GM12878 (cell line): ENCODE measurements at regions not wholly inside any gene's neighbourhood (a gene's known extent, or its start where the extent isn't known, plus 50 kb on each side); places are given as distances from the start of the nearest gene placed in this dataset.

Source experiments
- ATAC-seq: fragments of 200-7000 bp; cut with Tn5 transposase; 3 replicates; pipeline ENCODE4 v1.9.1; 2020; ENCODE audit warnings: mild to moderate bottlenecking, moderate library complexity
- BruUV-seq: library from RNA; stranded (reverse); fragments of 400-500 nt; replicated peaks from 2 replicates; lab custom pipeline; 2021; lab: Mats Ljungman, UMichigan
- CTCF ChIA-PET: fragments of 300-600 bp; sonication (Branson Sonifier 250); formaldehyde crosslinking; extraction: SDS; loops from one replicate; lab custom pipeline; 2021; ENCODE audit warnings: inconsistent platforms; lab: Yijun Ruan, JAX
- POLR2A ChIA-PET: fragments of 350-600 bp; formaldehyde crosslinking; extraction: SDS; loops from one replicate; lab custom pipeline; 2021; ENCODE audit warnings: inconsistent platforms; lab: Charles Lee
- RAD21 ChIA-PET: fragments of 300-600 bp; sonication (Branson Sonifier 250); formaldehyde crosslinking; loops from one replicate; lab custom pipeline; 2023; ENCODE audit warnings: antibody characterized with exemption; ENCODE audit not compliant: unreplicated experiment; lab: Charles Lee
- SMC1A ChIA-PET: fragments of 300-600 bp; sonication (Branson Sonifier 250); formaldehyde crosslinking; loops from one replicate; lab custom pipeline; 2023; ENCODE audit not compliant: unreplicated experiment, uncharacterized antibody; lab: Charles Lee
- DNase-seq: peaks from one replicate; pipeline ENCODE4 v3.0.0-alpha.2; 2011; ENCODE audit warnings: low read depth, low spot score
- FAIRE-seq: peaks from 3 replicates; lab custom pipeline; 2011; peaks lifted over from hg19 to GRCh38; lab: Jason Lieb, UNC
- H2AFZ ChIP-seq: 2 replicates; pipeline ENCODE4 v1.6.0; 2011; ENCODE audit warnings: low read depth, low read length, control low read depth; ENCODE audit not compliant: control insufficient read depth
- H3K27ac ChIP-seq: 2 replicates; pipeline ENCODE4 v1.5.1; 2011; ENCODE audit warnings: control low read depth; ENCODE audit not compliant: control insufficient read depth, insufficient read depth
- H3K27me3 ChIP-seq, 2 experiments: replicated peaks in 1 of 2; 2 replicates each; pipeline versions ENCODE4 v1.6.0 to v1.6.1; 2011; ENCODE audit warnings: low read length in 1 of 2; ENCODE audit not compliant: control insufficient read depth in 2 of 2, insufficient read depth in 2 of 2
- H3K36me3 ChIP-seq, 2 experiments: 2 replicates each; pipeline ENCODE4 v1.5.1; 2011; ENCODE audit warnings: low read length in 1 of 2; ENCODE audit not compliant: control insufficient read depth in 2 of 2, insufficient read depth in 2 of 2
- H3K4me1 ChIP-seq: 2 replicates; pipeline ENCODE4 v1.6.1; 2011; ENCODE audit warnings: mild to moderate bottlenecking, low read length, moderate library complexity, mixed read lengths; ENCODE audit not compliant: control insufficient read depth, insufficient read depth
- H3K4me2 ChIP-seq: 2 replicates; pipeline ENCODE4 v1.6.0; 2011; ENCODE audit warnings: control low read depth; ENCODE audit not compliant: control insufficient read depth, insufficient read depth
- H3K4me3 ChIP-seq: fragments of 200-600 bp; sonication (generic); 2 replicates; pipeline ENCODE4 v1.5.1; 2016
- H3K79me2 ChIP-seq: 2 replicates; pipeline ENCODE4 v1.6.0; 2011; ENCODE audit warnings: low read length; ENCODE audit not compliant: control insufficient read depth, insufficient read depth
- H3K9ac ChIP-seq: 2 replicates; pipeline ENCODE4 v1.8.0; 2011; ENCODE audit warnings: low read length, control low read depth, mixed read lengths; ENCODE audit not compliant: control insufficient read depth, insufficient read depth
- H3K9me3 ChIP-seq: replicated peaks from 3 replicates; pipeline ENCODE4 v1.5.1; 2011; ENCODE audit warnings: mild to moderate bottlenecking, low read length; ENCODE audit not compliant: control insufficient read depth, insufficient read depth
- H4K20me1 ChIP-seq: 2 replicates; pipeline ENCODE4 v1.6.0; 2011; ENCODE audit not compliant: control insufficient read depth, insufficient read depth
- E2F4 ChIP-seq: IDR thresholded peaks from 2 replicates; pipeline ENCODE4 v1.6.1; 2012; ENCODE audit warnings: low read depth, low read length, improper control_type of control experiment
- ELK1 ChIP-seq: IDR thresholded peaks from 2 replicates; pipeline ENCODE4 v1.6.1; 2012; ENCODE audit warnings: low read depth, low read length, improper control_type of control experiment
- FOXK2 ChIP-seq: fragments of 450-650 bp; IDR thresholded peaks from 2 replicates; pipeline ENCODE4 v1.6.1; 2017; ENCODE audit warnings: mild to moderate bottlenecking, moderate library complexity
- MEF2A ChIP-seq: IDR thresholded peaks from 2 replicates; pipeline ENCODE4 v1.6.1; 2011; ENCODE audit warnings: low read depth, mild to moderate bottlenecking, low read length, moderate library complexity; ENCODE audit not compliant: insufficient read depth
- MEF2B ChIP-seq: fragments of 450-650 bp; IDR thresholded peaks from 2 replicates; pipeline ENCODE4 v1.6.1; 2018; ENCODE audit warnings: mild to moderate bottlenecking, moderate library complexity; ENCODE audit not compliant: partially characterized antibody, poor library complexity, severe bottlenecking
- NRF1 ChIP-seq: conservative IDR thresholded peaks from 2 replicates; pipeline ENCODE4 v1.6.1; 2011; ENCODE audit warnings: mild to moderate bottlenecking, low read depth, low read length, improper control_type of control experiment
- SIN3A ChIP-seq: IDR thresholded peaks from 2 replicates; pipeline ENCODE4 v1.6.1; 2012; ENCODE audit warnings: low read depth, low read length, improper control_type of control experiment
- TAF1 ChIP-seq: IDR thresholded peaks from 2 replicates; pipeline ENCODE4 v1.6.1; 2011; ENCODE audit warnings: mild to moderate bottlenecking, low read depth, low read length, borderline replicate concordance
- TCF12 ChIP-seq: IDR thresholded peaks from 2 replicates; pipeline ENCODE4 v1.6.1; 2011; ENCODE audit warnings: low read depth, mild to moderate bottlenecking, low read length
- TCF3 ChIP-seq: IDR thresholded peaks from 2 replicates; pipeline ENCODE4 v1.6.1; 2012; ENCODE audit warnings: low read depth, mild to moderate bottlenecking, low read length, borderline replicate concordance; ENCODE audit not compliant: insufficient read depth
- USF2 ChIP-seq: IDR thresholded peaks from 2 replicates; pipeline ENCODE4 v1.6.1; 2011; ENCODE audit warnings: low read depth, low read length, improper control_type of control experiment, borderline replicate concordance
- WGBS: methylation state at CpG from one replicate; pipeline ENCODE4 v1.1.6; 2016; ENCODE audit warnings: low lambda C conversion rate; ENCODE audit not compliant: insufficient replicate concordance, insufficient coverage; ENCODE audit errors: missing lambda C conversion rate; 5-methylcytosine and 5-hydroxymethylcytosine counted together
- in situ Hi-C: fragments of 300-500 bp; cut with MboI; formaldehyde crosslinking; loops from 9 replicates; pipeline ENCODE4 v1.14.3; 2018; ENCODE audit warnings: mixed read lengths
- intact Hi-C: fragments of 100-400 bp; cut with micrococcal nuclease; formaldehyde crosslinking; loops from one replicate; pipeline ENCODE4 v1.14.2; 2022; ENCODE audit not compliant: unreplicated experiment
- TF ChIP-seq, protein P1 (sequence below): fragments of 450-650 bp; formaldehyde crosslinking; IDR thresholded peaks from 2 replicates; pipeline ENCODE4 v1.4.0; 2022; ENCODE audit warnings: mild to moderate bottlenecking, moderate library complexity
- TF ChIP-seq, protein P2 (sequence below): fragments of 450-650 bp; IDR thresholded peaks from 2 replicates; pipeline ENCODE4 v1.6.1; 2016; ENCODE audit warnings: mild to moderate bottlenecking

GRCh38 chr22:46099740-46100139 lies 50.6 kb upstream of the PPARA start:
- H3K27ac ChIP-seq, result no peak overlapping the region
- no peaks in the 10 kb centered on the region for H3K4me1 ChIP-seq
- H3K79me2 ChIP-seq, result no peaks in the 10 kb centered on the region
- DNase-seq (no peak), ATAC-seq (no peak), FAIRE-seq (no peak)
- POLR2A ChIA-PET, result no interaction called here
- no peak overlapping the region for H2AFZ ChIP-seq
- H3K9ac ChIP-seq, result no peak overlapping the region
- no peak overlapping the region for H3K4me2 ChIP-seq
- SMC1A ChIA-PET, result no interaction called here
- CTCF ChIA-PET, result no interaction called here
- H3K27me3 ChIP-seq, result no peaks in the 10 kb centered on the region; a peak in 1 of 4 replicates
- no peaks in the 10 kb centered on the region for H3K9me3 ChIP-seq
- RAD21 ChIA-PET, result no interaction called here
- no peaks in the 10 kb centered on the region; the same call in 1 of the 2 replicates for H4K20me1 ChIP-seq
- 83% methylated on average over 4 of the region's 4 CpGs for WGBS
- H3K36me3 ChIP-seq, result no peaks in the 10 kb centered on the region
- BruUV-seq, result no TSS peak
- H3K4me3 ChIP-seq, result no peak overlapping the region
- in situ Hi-C loops, result no loop called here
- intact Hi-C loops, result no loop called here
- TF ChIP-seq TCF12, result no peak
- TF ChIP-seq ELK1, result no peak
- TF ChIP-seq MEF2B, result no peak
- no peak for TF ChIP-seq TAF1
- TF ChIP-seq FOXK2, result no peak
- TF ChIP-seq, protein P1, sequence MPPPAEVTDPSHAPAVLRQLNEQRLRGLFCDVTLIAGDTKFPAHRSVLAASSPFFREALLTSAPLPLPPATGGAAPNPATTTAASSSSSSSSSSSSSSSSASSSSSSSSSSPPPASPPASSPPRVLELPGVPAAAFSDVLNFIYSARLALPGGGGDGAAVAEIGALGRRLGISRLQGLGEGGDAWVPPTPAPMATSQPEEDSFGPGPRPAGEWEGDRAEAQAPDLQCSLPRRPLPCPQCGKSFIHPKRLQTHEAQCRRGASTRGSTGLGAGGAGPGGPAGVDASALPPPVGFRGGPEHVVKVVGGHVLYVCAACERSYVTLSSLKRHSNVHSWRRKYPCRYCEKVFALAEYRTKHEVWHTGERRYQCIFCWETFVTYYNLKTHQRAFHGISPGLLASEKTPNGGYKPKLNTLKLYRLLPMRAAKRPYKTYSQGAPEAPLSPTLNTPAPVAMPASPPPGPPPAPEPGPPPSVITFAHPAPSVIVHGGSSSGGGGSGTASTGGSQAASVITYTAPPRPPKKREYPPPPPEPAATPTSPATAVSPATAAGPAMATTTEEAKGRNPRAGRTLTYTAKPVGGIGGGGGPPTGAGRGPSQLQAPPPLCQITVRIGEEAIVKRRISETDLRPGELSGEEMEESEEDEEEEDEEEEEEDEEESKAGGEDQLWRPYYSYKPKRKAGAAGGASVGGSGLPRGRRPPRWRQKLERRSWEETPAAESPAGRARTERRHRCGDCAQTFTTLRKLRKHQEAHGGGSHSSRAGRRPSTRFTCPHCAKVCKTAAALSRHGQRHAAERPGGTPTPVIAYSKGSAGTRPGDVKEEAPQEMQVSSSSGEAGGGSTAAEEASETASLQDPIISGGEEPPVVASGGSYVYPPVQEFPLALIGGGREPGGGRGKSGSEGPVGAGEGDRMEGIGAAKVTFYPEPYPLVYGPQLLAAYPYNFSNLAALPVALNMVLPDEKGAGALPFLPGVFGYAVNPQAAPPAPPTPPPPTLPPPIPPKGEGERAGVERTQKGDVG (CRISPR knock-in tag), result no peak
- TF ChIP-seq, protein P2, sequence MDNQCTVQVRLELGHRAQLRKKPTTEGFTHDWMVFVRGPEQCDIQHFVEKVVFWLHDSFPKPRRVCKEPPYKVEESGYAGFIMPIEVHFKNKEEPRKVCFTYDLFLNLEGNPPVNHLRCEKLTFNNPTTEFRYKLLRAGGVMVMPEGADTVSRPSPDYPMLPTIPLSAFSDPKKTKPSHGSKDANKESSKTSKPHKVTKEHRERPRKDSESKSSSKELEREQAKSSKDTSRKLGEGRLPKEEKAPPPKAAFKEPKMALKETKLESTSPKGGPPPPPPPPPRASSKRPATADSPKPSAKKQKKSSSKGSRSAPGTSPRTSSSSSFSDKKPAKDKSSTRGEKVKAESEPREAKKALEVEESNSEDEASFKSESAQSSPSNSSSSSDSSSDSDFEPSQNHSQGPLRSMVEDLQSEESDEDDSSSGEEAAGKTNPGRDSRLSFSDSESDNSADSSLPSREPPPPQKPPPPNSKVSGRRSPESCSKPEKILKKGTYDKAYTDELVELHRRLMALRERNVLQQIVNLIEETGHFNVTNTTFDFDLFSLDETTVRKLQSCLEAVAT, result no peak
- no peak for TF ChIP-seq E2F4
- TF ChIP-seq TCF3, result no peak
- no peak for TF ChIP-seq USF2
- no peak for TF ChIP-seq MEF2A
- no peak for TF ChIP-seq NRF1
- no peak for TF ChIP-seq SIN3A
